Activated T-cell treated with anti-CD3 and anti-CD28 coated beads, Interleukin-2, amount 50 U/mL, for 4 hours (primary cell): ENCODE measurements at regions not wholly inside any gene's neighbourhood (a gene's known extent, or its start where the extent isn't known, plus 50 kb on each side); places are given as distances from the start of the nearest gene placed in this dataset.
A peak's percentile ranks its signal among the peaks of the same experiment; 100 is the strongest.

Experiments used
- ATAC-seq, 2 donors: fragments of 200-7000 bp; cut with Tn5 transposase; one replicate each; pipeline ENCODE4 v1.10.0; 2021
- DNase-seq: peaks from one replicate; pipeline ENCODE4 v3.0.0-alpha.2; 2020
- H3K27me3 Mint-ChIP-seq: one replicate; pipeline ENCODE4 v1.8.0; 2021; ENCODE audit warnings: low read depth, mixed read lengths
- H3K36me3 Mint-ChIP-seq: one replicate; pipeline ENCODE4 v1.8.0; 2022; ENCODE audit warnings: mixed read lengths; ENCODE audit not compliant: insufficient read depth
- H3K4me1 Mint-ChIP-seq: one replicate; pipeline ENCODE4 v1.8.0; 2021; ENCODE audit warnings: low read depth, mixed read lengths
- H3K4me3 Mint-ChIP-seq: one replicate; pipeline ENCODE4 v1.8.0; 2021; ENCODE audit warnings: mild to moderate bottlenecking, moderate library complexity, mixed read lengths
- H3K9me3 Mint-ChIP-seq: one replicate; pipeline ENCODE4 v1.8.0; 2021; ENCODE audit warnings: mixed read lengths

DNA sequence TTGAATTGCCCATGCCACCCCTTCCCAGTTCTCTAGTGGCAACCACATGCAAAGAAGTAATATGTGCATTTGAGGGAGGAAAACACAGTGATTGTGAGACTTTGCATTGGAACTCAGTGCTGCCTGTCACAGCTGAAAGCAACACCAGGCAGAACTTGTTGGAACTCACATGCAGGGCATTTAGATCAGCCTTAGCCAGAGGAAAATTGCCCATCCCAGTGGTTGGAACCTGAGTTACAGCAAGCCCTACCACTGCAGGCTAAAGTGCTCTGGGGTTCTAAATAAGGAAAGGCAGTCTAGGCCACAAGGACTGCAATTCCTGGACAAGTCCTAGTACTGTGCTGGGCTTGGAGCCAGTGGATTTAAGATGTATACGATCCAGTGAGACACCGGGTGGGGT, 245.3 kb upstream of the UFL1 start:
- DNase-seq (no peak), ATAC-seq (no peak)
- no peaks in the 10 kb centered on the region for H3K36me3 Mint-ChIP-seq
- no peaks in the 10 kb centered on the region for H3K27me3 Mint-ChIP-seq
- H3K4me1 Mint-ChIP-seq, result no peaks in the 10 kb centered on the region
- H3K4me3 Mint-ChIP-seq, result no peak overlapping the region
- peaks cover 6% of the 10 kb centered on the region for H3K9me3 Mint-ChIP-seq

DNA sequence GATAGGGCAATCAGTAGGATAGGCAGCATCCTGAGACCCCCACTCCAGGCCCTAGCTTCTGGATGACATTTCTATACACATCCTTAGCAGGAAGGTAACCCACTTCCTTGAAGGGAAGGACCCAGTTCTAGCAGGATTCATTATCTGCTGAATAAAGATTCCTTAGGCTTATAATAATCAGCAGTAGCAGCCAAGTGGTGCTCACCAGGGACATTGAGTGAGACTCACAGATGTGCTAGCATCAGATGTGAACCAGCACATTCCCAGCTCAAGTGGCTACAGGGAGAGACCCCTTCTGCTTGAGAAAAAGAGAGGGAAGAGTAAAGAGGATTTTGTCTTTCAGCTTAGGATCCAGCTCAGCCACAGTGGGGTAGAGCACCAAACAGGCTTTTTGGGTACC, 244.8 kb upstream of the UFL1 start:
- H3K9me3 Mint-ChIP-seq, result peaks cover 6% of the 10 kb centered on the region
- DNase-seq, result no peak
- H3K36me3 Mint-ChIP-seq, result no peaks in the 10 kb centered on the region
- no peak for ATAC-seq
- H3K4me1 Mint-ChIP-seq, result no peaks in the 10 kb centered on the region
- no peak overlapping the region for H3K4me3 Mint-ChIP-seq
- no peaks in the 10 kb centered on the region for H3K27me3 Mint-ChIP-seq

DNA sequence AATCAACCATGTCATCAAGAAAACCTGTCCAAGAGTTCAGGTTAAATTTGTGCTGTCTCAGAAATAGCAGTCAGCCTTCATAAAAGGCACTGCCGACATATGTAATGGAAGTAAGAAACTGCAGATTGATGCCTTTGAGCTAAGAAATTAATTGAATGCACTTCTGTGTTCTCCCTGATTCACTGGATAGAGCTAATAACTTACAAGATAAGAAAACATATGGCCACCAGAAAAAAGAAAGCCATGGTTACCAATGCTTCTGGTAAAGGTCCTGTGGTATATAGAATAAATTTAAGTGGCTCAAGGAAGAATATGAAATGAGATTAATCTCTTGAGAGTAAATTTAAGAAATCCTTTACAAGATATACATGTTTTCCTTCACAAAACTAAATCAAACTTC, 242.5 kb upstream of the UFL1 start:
- Mint-ChIP-seq H3K4me1 (no peaks in the 10 kb centered on the region), H3K9me3 (no peaks in the 10 kb centered on the region), H3K27me3 (no peaks in the 10 kb centered on the region), H3K36me3 (no peaks in the 10 kb centered on the region), H3K4me3 (no peak overlapping the region)
- ATAC-seq (no peak), DNase-seq (no peak)

DNA sequence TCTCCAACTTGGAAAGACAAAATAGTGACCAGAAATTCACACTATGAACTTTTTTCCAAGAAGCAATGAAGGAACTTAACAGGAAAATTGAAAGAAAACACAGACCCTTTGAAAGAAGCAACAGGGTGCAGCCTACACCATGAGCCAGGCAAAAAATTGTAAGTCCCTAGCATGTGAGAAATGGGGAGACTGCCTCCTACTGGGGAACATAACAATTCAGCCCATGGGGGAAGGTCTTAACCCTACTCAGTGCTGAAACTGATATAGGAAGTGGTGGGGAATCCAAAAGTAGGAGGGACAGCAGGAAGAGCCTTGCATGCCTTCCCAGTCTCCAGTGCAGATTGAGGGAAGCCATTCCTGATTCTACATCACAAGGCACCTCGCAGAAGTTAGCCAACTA, 235.1 kb upstream of the UFL1 start:
- Mint-ChIP-seq H3K9me3 (no peaks in the 10 kb centered on the region), H3K4me3 (no peak overlapping the region), H3K27me3 (peaks cover 2% of the 10 kb centered on the region), H3K4me1 (no peaks in the 10 kb centered on the region), H3K36me3 (no peaks in the 10 kb centered on the region)
- DNase-seq (no peak), ATAC-seq (no peak)

DNA sequence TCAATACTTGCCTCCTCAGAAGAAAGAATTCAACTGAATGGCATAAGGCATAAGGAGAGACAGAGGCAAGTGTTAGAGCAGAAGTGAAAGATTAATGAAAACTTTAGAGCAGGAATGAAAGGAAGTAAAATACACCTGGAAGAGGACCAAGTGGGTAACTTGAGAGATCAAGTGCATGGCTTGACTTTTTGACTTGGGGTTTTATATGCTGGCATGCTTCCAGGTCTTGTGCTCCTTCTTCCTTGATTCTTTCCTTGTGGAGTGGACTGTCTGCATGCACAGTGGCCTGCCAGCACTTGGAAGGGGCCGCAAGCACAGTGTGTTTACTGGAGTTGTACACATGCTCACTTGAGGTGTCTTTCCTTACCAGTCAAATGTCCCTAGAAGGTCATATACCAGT, 222.1 kb upstream of the UFL1 start:
- no peak for ATAC-seq
- Mint-ChIP-seq H3K4me1 (no peaks in the 10 kb centered on the region), H3K27me3 (no peaks in the 10 kb centered on the region), H3K9me3 (no peaks in the 10 kb centered on the region), H3K36me3 (no peaks in the 10 kb centered on the region), H3K4me3 (no peak overlapping the region)
- no peak for DNase-seq

DNA sequence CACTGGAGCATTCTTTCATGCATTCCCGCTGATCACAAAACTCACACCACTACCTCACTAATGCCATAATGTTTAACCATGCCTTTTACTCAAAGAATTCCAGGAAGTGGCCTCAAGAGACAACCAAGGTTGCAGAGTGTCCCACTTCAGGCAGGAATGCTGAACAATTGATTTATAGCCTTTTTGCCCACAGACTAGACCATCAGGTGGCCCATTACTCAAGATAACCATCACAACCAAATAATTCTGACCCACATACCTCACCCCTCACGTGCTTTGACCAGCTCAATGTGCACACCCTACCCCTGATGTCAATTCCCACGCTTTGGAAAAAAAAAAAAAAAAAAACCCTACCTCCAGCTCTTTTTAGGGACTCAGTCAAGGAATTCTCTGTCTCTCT, 220.6 kb upstream of the UFL1 start:
- ATAC-seq (no peak), DNase-seq (no peak)
- H3K4me3 Mint-ChIP-seq, result no peak overlapping the region
- H3K9me3 Mint-ChIP-seq, result no peaks in the 10 kb centered on the region
- H3K4me1 Mint-ChIP-seq, result no peaks in the 10 kb centered on the region
- H3K36me3 Mint-ChIP-seq, result no peaks in the 10 kb centered on the region
- no peaks in the 10 kb centered on the region for H3K27me3 Mint-ChIP-seq

DNA sequence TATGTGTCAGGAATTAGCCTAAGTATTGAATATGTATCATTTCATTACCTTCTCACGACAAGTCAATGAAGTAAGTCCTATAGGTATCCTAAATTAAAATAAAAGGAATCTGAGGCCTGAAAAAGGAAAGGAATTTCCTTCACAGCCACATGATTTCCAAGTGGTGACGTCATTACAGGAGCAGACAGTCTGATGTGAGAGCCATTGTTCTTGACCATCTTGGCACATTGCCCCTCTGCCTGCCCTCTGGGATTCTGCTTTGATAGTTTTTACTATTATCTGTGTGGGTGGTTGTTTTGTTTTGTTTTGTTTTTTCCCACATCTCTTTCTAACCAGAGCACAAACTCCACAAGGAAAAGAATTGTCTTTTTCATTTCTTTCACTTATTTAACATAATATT, 219.8 kb upstream of the UFL1 start:
- no peaks in the 10 kb centered on the region for H3K27me3 Mint-ChIP-seq
- H3K4me3 Mint-ChIP-seq, result no peak overlapping the region
- ATAC-seq (no peak), DNase-seq (no peak)
- H3K4me1 Mint-ChIP-seq, result no peaks in the 10 kb centered on the region
- H3K9me3 Mint-ChIP-seq, result no peaks in the 10 kb centered on the region
- no peaks in the 10 kb centered on the region for H3K36me3 Mint-ChIP-seq

DNA sequence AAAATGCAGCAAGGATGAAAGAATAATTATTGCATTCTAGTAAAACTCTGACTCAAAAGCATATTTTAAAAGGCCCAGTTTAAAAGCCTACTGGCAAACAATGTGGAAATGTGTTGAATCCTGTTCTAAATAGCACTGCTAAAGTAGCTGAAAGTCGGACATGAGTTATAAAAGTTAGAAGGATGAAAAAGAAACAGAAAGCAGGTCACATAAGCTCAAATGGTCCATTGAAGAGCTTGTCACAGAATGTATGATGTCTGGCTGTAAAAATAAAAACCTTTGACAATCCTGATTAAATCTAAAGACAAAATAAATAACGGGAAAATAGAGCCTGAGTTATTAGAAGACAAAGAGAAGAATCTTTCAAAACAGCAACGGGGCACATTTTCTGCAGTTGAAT, 218.6 kb upstream of the UFL1 start:
- Mint-ChIP-seq H3K4me3 (no peak overlapping the region), H3K36me3 (no peaks in the 10 kb centered on the region), H3K4me1 (no peaks in the 10 kb centered on the region), H3K27me3 (no peaks in the 10 kb centered on the region), H3K9me3 (no peaks in the 10 kb centered on the region)
- ATAC-seq, result no peak
- no peak for DNase-seq

DNA sequence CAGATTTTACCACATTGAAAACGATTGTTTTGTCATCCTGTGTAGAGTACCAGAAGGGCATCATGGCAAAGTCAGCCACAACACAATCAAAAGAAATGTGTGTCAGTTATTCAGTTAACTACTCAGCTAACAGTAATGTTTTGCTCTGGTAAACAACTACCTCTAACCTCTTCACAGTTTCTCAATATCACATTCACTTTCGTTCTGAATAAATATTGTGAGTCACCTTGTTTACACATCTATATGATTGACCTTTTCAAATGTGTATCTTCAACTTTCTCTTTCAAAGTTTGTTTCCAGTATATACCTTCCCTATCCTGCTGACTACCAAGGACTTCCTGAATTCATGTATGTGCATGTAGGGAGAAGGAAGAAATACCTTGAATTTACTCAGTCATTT, 216.6 kb upstream of the UFL1 start:
- no peaks in the 10 kb centered on the region for H3K27me3 Mint-ChIP-seq
- no peaks in the 10 kb centered on the region for H3K36me3 Mint-ChIP-seq
- H3K9me3 Mint-ChIP-seq, result peaks cover 5% of the 10 kb centered on the region
- no peak overlapping the region for H3K4me3 Mint-ChIP-seq
- H3K4me1 Mint-ChIP-seq, result no peaks in the 10 kb centered on the region
- ATAC-seq, result peak; percentile 43 to 58
- DNase-seq, result no peak

DNA sequence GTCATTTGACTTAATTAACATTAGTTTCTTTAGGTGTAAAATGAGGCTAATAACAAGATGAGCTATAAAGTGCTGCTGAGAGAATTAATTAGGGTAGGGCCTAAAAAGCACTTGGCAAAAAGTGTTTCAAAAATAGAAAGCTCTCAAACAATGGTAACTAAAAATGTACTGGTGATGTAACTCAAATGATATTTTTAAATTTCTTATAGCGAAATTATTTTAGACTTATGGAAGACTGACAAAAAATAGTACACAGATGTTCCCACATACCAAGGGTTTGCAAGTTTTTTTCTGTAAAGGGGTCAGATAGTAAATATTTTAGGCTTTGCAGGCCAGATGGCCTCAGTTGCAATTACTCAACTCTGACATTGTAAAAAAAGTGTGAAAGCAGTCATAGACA, 190.7 kb upstream of the UFL1 start:
- peaks cover 4% of the 10 kb centered on the region for H3K27me3 Mint-ChIP-seq
- no peak for DNase-seq
- no peaks in the 10 kb centered on the region for H3K36me3 Mint-ChIP-seq
- H3K4me1 Mint-ChIP-seq, result no peaks in the 10 kb centered on the region
- ATAC-seq, result no peak
- H3K9me3 Mint-ChIP-seq, result no peaks in the 10 kb centered on the region
- no peak overlapping the region for H3K4me3 Mint-ChIP-seq

DNA sequence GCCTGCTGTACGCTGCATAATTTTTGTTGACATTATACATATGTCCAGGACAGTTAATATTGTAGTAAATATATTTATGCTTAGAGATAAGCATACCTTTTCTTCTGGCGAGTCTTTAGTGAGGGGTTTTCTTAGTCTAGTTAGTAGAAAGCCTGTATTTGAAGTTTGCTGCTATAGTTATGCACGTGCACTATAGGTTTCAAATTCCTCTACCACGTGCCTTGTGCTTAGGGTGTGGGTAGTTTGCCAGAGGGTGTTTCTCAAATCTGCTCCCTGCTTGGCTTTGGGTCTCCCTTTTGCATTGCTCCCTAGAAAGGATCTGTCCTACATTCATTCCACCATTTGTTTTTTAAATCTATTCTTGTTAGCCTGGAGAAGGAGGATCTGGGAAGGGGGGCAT, 181.4 kb upstream of the UFL1 start:
- H3K36me3 Mint-ChIP-seq, result no peaks in the 10 kb centered on the region
- H3K4me3 Mint-ChIP-seq, result no peak overlapping the region
- H3K27me3 Mint-ChIP-seq, result no peaks in the 10 kb centered on the region
- H3K9me3 Mint-ChIP-seq, result peaks cover 10% of the 10 kb centered on the region
- H3K4me1 Mint-ChIP-seq, result no peaks in the 10 kb centered on the region
- DNase-seq (no peak), ATAC-seq (no peak)

DNA sequence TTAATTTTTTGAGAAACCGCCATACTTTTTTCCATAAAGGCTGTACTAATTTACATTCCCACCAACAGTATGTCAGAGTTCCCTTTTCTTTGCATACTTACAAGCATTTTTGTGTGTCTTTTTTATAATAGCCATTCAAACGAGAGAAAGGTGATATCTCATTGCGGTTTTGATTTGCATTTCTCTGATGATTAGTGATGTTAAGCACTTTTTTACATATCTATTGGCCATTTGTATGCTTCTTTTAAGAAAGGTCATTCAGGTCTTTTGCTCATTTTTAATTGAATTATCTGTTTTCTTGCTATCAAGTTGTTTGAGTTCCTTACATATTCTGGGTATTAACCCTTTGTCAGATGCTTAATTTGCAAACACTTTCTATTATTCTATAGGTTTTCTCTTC, 176.1 kb upstream of the UFL1 start:
- Mint-ChIP-seq H3K9me3 (peaks cover 7% of the 10 kb centered on the region), H3K27me3 (peaks cover 1% of the 10 kb centered on the region), H3K4me1 (no peaks in the 10 kb centered on the region), H3K4me3 (no peak overlapping the region), H3K36me3 (no peaks in the 10 kb centered on the region)
- DNase-seq, result no peak
- no peak for ATAC-seq

DNA sequence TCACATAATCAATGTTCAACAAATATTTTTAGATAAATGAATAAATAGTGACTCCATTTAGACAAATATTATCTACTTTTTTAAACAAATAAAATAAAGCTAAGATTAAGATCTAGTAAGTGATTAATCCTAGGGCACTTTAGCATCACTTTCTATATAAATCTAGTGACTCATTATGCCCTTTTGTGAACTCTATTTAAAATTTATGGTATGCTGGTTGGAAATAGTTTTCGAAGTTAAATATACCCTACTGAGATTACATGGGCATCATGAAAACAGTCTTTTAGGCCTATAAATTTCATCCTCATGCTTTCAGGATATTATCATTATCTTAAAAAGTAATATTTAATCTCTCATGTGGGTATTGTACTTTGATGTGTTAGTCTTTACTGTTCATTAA, 140.4 kb upstream of the UFL1 start:
- DNase-seq (no peak), ATAC-seq (no peak)
- no peaks in the 10 kb centered on the region for H3K27me3 Mint-ChIP-seq
- no peak overlapping the region for H3K4me3 Mint-ChIP-seq
- H3K36me3 Mint-ChIP-seq, result no peaks in the 10 kb centered on the region
- no peaks in the 10 kb centered on the region for H3K9me3 Mint-ChIP-seq
- H3K4me1 Mint-ChIP-seq, result no peaks in the 10 kb centered on the region

DNA sequence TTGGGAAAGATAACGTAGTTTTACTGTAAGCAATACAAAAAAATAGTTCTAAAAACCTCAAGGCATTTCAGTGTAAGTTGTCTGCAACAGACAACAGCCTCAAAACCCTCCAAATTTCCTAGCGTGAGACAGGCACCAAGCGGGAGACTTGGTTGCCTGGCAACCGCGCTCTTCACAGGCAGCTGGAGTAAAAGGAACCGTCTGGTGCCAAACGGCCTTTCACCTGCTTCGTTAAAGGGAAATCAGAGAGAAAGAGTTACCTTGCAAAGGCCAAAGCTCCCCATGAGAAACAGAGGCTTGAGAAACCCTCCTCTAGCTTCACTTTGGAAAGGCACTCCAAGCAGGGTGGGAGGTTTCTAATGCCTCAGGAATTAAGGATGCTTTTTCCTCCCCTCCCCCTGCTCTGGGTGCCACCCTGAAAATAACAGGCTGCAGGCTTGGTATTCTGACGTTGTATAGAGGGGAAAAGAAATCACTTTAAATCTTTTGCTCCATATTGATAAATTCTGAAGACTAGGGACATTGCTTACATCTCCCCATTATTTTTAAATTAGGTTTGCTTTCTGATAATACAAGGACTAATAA, 129.7 kb upstream of the UFL1 start:
- H3K4me1 Mint-ChIP-seq, result peaks cover 4% of the 10 kb centered on the region
- H3K27me3 Mint-ChIP-seq, result peaks cover 8% of the 10 kb centered on the region
- ATAC-seq (no peak), DNase-seq (no peak)
- H3K36me3 Mint-ChIP-seq, result no peaks in the 10 kb centered on the region
- no peak overlapping the region for H3K4me3 Mint-ChIP-seq
- H3K9me3 Mint-ChIP-seq, result no peaks in the 10 kb centered on the region

DNA sequence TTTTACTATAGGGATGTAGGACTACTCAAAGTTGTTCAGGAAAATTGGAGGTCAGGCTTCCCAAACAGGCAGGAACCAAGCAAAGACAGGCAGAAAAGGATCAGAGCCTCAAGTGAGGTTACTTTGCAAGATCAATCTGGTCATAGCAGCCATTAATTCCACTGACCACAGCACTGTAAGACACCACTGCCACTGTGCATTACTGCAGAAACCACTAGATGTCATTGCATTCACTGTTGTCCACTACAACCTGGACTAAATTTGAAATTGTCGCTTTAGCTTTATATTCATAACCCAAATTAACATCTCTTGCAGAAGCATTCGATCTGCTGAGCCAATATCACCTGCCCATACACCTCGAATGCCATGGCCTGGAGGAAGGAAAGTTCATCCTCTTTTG, 126.9 kb upstream of the UFL1 start:
- H3K4me1 Mint-ChIP-seq, result peaks cover 4% of the 10 kb centered on the region
- H3K27me3 Mint-ChIP-seq, result peaks cover 8% of the 10 kb centered on the region
- H3K4me3 Mint-ChIP-seq, result no peak overlapping the region
- no peaks in the 10 kb centered on the region for H3K36me3 Mint-ChIP-seq
- ATAC-seq, result no peak
- no peaks in the 10 kb centered on the region for H3K9me3 Mint-ChIP-seq
- DNase-seq, result no peak

DNA sequence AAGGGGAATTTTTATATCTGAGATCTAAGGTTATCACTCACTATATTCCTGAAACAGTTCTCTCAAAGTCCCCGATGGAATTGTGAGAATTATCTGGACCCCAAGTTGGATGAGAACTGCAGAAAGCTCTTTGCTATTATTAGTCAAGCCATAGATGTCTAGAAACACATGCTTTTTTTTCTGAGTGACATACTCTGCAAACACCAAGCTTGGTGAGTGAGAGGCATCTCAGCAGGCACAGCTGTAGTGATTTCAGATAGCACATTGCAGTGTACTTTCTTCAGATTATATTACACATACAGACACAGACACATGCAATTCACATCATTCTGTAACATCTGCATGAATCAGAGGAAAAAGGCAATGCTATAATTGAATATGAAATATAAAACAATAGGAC, 111.1 kb upstream of the UFL1 start:
- peaks cover 9% of the 10 kb centered on the region for H3K27me3 Mint-ChIP-seq
- ATAC-seq (no peak), DNase-seq (no peak)
- no peaks in the 10 kb centered on the region for H3K9me3 Mint-ChIP-seq
- no peaks in the 10 kb centered on the region for H3K36me3 Mint-ChIP-seq
- H3K4me3 Mint-ChIP-seq, result no peak overlapping the region
- no peaks in the 10 kb centered on the region for H3K4me1 Mint-ChIP-seq
